GM21526 (cell line): ENCODE measurements at regions not wholly inside any gene's neighbourhood (a gene's known extent, or its start where the extent isn't known, plus 50 kb on each side); places are given as distances from the start of the nearest gene placed in this dataset.

Experiments used
- ATAC-seq: cut with Tn5 transposase; IDR thresholded peaks from one replicate; pipeline ENCODE4 v1.9.1; 2021; ENCODE audit warnings: moderate library complexity; ENCODE audit not compliant: unreplicated experiment, low FRiP score

DNA sequence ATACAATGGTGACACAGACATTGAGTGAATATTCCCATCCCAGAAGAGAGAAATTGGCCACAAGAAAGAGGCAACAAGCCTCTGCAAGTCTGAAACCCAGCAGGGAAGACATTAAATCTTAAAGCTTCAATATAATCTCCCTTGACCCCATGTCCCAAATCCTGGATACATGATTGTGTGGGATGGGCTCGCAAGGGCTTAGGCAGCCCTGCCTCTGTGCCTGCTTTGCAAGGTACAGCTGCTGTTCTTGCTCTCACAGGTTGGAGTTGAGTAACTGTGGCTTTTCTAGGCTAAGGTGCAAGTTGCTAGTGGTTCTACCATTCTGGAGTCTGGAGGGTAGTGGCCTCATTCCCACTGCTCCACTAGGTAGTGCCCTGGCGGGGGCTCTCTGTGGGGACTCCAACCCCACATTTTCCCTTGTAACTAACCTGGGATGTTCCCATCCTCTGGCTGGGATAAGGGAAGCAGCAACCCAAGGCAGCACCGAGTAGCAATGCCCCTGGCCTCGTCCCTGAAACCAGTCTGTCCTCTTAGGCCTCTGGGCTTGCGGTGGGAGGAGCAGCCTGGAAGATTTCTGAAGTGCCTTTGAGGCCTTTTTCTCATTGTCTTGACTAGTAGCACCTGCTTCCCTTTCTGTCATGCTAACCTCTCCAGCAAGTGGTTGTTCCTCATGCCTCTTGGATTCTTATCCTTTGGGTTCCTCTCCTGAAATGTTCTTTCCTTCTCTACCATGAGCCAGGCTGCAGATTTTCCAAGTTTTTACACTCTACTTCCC lies 90.0 kb downstream of the FAM174B start:
- ATAC-seq: no peak

DNA sequence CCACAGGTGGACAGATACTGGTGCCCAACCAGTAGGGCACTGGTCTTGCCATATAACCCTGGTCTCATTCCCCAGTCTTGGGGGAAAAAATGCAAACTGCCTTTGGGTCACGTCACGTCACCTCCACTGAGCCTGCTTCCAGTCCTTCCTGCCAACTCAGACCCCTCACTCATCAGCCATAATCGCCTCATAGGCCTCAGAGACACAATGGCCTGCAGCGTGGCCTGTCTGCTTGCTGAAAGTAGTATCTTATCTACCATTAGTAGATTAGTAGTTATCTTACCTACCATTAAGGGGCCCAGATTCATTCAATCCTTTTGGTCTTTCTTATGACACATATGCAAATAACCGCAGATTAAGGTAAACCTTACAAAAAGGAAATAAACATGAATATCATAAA lies 93.8 kb downstream of the FAM174B start:
- ATAC-seq: no peak

DNA sequence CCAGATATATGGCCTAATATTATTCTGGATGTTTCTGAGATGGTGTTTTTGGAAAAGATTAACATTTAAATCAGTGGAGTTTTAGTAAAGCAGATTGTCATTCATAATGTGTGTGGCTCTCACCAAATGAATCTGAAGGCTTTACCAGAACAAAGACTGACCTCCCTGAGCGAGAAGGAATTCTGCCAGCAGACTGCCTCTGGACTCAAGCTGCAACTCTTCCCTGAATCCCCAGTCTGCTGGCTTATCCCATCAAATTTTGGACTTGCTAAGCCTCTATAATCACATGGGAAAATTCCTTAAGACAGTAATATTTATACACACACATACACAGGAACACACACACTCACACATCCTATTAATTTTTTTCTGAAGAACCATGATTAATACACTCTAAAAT lies 102.3 kb downstream of the FAM174B start:
- ATAC-seq: no peak

DNA sequence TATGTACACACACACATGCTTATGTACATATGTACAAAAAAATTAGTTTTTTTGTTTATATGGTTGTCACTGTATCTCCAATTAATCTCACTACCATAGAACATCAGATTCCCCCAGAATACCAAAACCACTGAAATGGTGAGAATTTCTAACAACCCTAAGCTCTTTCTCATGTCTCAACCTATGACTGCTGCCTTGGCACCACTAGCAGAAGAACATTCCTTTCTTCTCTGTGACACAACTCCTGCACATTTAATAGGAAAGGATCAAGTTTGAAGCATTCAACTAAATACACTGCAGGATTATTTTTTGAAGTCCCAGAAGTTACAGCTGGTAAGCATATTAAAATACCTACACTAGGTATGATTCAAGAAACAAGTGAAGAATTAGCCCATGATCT lies 109.6 kb downstream of the FAM174B start:
- no peak for ATAC-seq

DNA sequence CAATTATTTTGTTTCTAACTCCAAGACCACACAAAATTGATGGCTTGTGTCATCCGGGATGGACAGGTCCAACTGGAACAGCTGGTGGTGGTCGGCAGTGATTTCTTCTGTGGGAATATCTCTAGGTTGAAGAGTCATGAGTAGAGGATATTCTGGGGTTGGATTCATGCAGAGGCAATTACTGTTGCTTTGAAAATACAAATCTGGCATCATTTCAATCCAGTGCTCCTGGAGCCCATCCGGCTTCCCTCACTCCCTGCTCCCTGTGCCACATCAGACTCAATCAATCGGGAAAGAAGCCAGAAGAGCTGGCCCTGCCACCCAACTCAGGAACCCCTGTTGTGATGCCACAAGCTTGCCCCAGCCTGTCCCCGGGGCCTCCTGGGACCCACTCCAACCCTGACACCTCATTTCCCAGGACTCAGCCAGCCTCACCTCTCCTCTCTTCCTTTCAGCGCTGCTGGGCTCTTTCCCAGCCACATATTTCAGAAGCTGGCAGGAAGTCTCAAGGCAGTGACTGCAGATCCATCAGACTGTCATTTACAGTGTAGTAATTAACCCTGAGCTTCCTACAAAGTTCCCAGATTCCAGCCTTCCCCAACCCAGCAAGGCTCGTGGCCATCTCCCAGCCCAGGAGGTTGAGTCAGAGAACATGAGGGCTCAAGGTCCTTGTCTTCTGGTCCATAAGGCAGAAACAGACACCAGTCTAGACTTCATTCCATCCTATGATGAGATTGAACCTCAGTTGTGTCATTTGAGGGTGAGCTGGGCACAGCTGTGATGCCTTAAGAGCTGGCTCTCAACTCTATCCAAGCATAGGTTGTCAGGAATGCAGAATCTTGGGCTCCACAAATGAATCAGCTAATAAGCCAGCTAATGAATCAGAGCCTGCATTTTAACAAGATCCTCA lies 114.0 kb downstream of the FAM174B start:
- ATAC-seq: no peak

DNA sequence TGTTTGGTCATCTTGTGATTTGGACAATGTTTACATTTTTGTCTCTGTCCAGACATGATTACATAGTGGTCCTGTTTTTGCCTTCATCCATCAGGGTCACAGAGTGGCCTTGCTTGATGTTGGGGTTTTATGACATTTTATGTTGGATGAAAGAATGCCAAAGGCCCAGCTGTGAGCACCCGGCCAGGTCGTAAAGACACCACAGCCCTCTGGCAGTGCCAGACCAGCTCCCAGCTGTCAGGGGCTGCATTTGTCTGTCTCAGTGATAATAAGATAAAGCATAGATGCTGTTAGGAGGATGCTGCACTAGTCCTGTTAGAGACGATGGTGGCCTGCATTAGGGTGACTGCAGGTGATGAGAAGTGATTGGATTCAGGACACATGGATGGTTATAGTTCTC lies 117.5 kb downstream of the FAM174B start:
- ATAC-seq: no peak

DNA sequence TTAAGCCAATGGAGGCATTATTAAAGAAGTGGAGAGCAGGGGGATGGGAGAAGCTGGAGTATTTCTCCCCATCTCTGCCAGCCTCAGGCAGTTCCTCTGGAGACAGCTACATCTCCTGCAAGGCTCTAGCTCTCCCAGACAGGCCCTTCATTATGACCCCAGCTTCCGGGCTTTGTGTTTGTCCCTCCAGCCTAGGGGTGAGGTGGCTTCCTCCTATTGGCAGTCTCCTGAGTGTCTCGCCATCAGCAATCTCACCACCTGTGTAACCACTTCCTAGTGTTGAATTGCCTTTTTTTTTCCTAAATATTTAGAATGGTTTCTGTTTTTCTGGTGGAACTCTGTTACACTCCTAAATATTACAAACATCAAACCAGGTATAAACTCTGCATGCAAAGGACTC lies 122.3 kb downstream of the FAM174B start:
- no peak for ATAC-seq

DNA sequence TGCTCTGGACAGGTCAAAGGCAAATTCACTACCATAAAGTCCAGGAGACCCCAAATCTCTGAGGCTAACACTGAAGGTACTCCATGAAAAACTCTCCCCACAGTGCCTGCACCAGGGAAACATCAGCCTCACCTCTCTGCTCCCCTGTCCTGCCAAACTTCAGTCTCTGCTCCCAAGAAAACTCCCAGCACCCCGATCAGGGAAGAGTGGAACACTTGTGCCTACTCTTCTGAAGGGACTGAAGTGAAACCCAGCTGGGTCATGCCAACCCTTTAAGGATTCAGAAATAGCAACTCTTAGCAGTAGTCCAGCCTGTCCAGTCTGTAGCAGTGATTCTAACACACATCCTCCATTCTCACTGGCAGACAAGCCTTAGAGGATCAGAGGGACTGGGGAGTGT lies 124.2 kb downstream of the FAM174B start:
- ATAC-seq: no peak

DNA sequence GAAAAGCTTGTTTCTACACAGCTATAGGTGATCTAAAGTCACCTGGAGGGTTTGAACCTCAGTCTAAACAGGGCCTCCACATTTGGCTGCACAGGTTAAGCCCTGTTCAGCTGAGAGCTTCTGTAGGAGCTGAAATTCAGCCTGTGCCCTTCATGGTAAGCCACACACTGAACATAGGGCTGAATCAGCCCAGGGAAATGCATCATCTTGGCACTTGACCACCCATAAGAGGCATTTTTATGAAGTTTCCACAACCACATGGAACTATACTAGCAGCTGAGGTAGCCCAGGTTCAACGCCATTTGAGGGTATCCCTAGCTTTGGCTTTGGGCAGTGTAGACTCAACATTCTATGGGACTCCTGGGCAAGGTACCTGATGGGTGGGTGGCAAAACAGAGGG lies 126.8 kb downstream of the FAM174B start:
- ATAC-seq: no peak

DNA sequence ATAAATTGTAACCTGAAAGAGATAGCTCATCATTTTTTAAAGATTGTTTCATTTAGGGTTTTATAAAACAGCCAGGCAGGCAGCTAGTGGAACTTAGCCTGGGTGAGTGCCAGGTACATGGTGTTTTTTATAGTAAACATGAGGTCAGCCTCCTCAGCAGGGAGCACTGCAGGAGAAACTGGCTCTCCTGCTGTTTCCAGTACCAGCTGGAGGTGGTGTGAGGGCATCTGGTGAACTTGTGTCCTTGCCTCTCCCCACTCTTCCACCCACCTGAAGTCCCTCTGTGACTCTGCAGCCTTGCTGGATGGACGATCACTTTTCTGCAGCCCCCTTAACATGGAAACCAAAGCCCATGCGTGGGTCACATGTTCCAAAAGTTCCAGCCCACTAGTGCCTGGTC lies 128.4 kb downstream of the FAM174B start:
- no peak for ATAC-seq

DNA sequence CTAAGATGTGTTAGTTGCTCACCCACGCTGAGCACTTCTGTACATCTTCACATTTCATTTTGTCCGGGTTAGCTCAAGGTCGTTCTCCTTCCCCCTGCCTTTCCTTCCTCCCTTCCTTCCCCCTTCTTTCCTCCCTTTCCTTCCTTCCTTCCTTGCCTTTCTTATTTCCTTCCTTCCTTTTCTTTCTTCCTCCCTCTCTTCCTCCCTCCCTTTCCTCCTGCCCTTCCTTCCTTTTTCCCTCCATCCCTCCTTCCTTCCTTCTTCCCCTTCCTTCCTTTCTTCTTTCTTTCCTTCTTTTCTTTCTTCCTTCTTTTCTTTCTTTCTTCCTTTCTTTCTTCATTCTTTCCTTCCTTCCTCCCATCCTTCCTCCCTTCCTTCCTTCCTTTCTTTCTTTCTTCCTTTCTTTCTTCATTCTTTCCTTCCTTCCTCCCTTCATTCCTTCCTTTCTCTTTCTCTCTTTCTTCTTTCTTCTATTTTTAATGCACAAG lies 129.8 kb downstream of the FAM174B start:
- no peak for ATAC-seq

DNA sequence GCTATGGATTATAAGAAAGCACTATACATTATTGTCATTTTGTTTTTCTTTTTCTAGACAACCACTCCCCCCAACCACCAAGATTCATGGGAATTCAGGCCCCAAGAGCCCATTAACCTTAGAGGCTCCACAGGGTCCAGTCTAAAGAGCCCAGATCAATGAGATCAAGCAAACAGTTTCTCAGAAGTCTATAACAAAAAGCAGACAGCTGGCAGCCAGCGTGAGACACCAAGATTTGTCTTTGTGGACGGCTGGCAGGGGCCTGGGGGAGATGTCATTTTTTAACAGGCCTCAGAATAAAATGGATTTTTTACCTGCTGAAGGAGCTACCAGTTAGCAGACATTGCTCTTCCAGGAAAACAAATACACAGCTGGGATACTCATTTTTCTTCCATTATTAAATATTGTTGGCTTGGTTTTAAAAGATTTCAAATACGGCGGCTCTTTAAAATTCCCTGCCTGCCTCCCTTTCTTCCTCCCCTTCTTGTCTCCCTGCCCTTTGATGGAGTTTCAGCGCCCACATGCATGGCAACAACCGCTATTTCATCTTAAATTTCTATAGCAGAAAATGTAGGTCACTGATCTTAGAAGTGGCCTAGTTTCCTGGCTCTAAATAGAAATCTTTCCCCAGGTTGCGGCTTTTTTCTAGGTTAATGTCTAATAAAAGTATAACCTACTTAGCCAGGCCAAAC lies 130.6 kb downstream of the FAM174B start:
- no peak for ATAC-seq

DNA sequence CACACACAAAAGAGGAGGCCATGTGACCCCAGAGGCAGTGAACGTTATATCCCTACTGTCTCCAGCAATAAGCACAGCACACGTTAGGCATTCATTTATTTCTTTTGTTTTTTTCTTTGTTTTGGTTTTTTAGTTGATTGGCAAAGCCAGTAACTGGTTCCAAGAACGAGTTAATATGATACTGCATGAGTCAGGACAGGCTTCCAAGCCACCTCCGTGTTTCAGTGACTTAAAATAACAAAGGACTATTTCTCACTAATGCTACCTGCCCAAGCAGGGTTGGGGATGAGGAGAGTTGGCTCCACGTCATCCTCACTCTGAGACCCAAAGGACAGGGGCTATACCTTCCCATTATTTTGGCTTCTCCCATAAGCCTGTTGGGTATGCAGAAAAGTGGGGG lies 130.5 kb downstream of the ST8SIA2 start:
- ATAC-seq: no peak

DNA sequence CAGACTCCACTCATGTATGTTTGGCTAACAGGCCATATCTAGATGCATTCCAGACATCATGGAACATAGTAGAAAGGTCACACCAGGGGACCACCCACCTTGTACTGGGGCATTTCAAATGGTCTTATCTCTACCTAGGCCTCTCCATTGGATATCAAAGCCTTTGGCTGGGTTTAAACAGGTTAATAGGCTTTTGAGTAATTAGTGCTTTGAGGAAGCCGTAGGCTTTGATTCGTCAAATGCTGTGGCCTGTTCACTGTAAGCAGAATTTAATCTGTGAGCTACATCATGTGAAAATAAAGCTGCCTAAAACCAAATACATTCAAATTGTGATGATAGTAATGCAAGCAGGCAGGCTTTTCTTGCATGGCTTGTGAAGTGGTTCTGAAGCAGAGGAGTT lies 129.5 kb downstream of the ST8SIA2 start:
- no peak for ATAC-seq

DNA sequence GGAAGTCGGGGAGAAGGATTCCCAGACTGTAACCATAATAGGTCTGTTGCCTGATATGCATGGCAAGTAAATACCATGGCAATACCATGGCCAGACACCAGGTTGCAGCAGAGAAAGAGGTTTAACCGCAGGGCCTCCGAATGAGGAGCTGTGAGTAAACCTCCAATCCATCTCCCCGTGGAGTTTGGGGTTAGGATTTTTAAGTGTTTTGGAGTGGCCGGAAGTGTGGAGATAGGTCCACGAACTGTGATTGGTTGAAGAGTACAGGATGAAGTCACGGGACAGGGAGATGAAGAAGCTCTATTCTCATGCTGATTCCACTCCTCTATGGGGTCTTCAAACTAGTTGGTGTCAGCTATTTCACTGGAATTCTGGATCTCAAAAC lies 127.9 kb downstream of the ST8SIA2 start:
- peak; percentile 91 for ATAC-seq

DNA sequence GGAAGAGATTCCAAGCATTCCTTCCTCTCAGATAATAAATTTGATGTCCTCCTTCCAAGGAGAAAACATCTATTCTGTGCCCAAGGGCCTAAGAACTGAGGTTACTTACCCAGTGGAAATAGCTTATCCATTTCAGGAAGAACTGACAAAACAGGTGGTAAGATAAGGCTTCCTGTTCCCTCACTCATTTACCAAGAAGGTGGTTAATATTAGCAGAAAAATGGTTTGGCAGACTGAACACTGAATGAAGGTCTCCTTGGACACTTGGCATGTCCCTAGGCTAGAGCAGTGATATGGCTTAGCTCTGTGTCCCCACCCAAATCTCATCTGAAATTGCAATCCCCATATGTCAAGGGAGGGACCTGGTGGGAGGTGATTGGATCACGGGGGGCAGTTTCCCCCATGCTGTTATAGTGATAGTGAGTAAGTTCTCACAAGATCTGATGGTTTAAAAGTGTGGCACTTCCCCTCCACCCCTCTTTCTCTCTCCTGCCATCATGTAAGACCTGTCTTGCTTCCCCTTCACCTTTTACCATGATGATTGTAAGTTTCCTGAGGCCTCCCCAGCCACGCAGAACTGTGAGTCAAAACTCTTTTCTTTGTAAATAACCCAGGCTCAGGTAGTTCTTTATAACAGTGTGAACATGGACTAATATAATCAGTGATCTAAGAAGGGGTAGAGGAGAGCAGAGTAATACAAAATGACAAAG lies 127.4 kb downstream of the ST8SIA2 start:
- ATAC-seq: peak; percentile 14

DNA sequence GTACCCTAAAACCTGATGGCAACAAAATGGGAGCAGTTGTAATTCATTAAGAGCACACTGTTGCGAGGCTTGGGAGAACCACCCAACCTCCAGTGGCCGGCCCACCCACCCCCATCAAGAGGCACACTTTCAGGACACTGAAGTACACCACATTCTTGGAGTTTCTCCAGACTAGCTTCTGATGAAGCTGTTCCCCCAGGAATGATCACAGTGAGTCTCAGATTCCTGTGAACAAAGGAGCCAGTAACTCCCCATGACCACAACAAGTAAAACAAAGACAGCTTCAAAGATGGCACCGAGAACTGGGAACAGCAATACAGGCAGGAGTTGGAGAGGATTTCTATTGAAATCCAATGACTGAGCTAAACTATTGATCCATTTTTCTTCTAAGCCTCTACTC lies 126.0 kb downstream of the ST8SIA2 start:
- no peak for ATAC-seq
